OCI-LY7 (cell line): ENCODE measurements at regions not wholly inside any gene's neighbourhood (a gene's known extent, or its start where the extent isn't known, plus 50 kb on each side); places are given as distances from the start of the nearest gene placed in this dataset.

ENCODE experiments used
- BruUV-seq: library from RNA; stranded (reverse); fragments of 400-500 nt; replicated peaks from 2 replicates; lab custom pipeline; 2021; lab: Mats Ljungman, UMichigan
- CTCF ChIA-PET: fragments of 300-600 bp; sonication (Branson Sonifier 250); formaldehyde crosslinking; loops from one replicate; lab custom pipeline; 2022; ENCODE audit warnings: antibody characterized with exemption; ENCODE audit not compliant: unreplicated experiment; lab: Charles Lee
- POLR2A ChIA-PET: fragments of 300-600 bp; sonication (Branson Sonifier 250); formaldehyde crosslinking; loops from one replicate; lab custom pipeline; 2022; ENCODE audit warnings: antibody characterized with exemption; lab: Charles Lee
- DNase-seq: peaks from one replicate; pipeline ENCODE4 v3.0.0-alpha.2; 2015; ENCODE audit warnings: low spot score
- H2AFZ ChIP-seq: fragments of 200-600 bp; sonication (generic), shearing (Covaris generic); 2 replicates; pipeline ENCODE4 v1.6.1; 2014; ENCODE audit warnings: mild to moderate bottlenecking, antibody characterized with exemption, low read length, moderate library complexity
- H3K27ac ChIP-seq: fragments of 200-600 bp; sonication (generic); 2 replicates; pipeline ENCODE4 v1.5.1; 2014; ENCODE audit warnings: mixed run types, low read depth, mild to moderate bottlenecking, moderate library complexity, low read length, inconsistent platforms; ENCODE audit not compliant: poor library complexity, severe bottlenecking
- H3K36me3 ChIP-seq: fragments of 200-600 bp; sonication (generic); 2 replicates; pipeline ENCODE4 v1.6.1; 2014; ENCODE audit warnings: mild to moderate bottlenecking, antibody characterized with exemption, low read length, moderate library complexity, mixed read lengths; ENCODE audit not compliant: insufficient read depth
- H3K4me1 ChIP-seq: fragments of 200-600 bp; sonication (generic); 2 replicates; pipeline ENCODE4 v1.5.1; 2014; ENCODE audit warnings: mild to moderate bottlenecking, low read length; ENCODE audit not compliant: insufficient read depth, poor library complexity, severe bottlenecking
- H3K4me2 ChIP-seq: fragments of 200-600 bp; sonication (generic); 2 replicates; pipeline ENCODE4 v1.6.1; 2014; ENCODE audit warnings: mild to moderate bottlenecking, low read length
- H3K4me3 ChIP-seq: fragments of 200-600 bp; sonication (generic); 2 replicates; pipeline ENCODE4 v1.5.1; 2014; ENCODE audit warnings: mild to moderate bottlenecking, low read depth, low read length; ENCODE audit not compliant: poor library complexity, severe bottlenecking
- H3K79me2 ChIP-seq: fragments of 200-600 bp; sonication (generic); 2 replicates; pipeline ENCODE4 v1.6.1; 2016; ENCODE audit warnings: low read depth, mild to moderate bottlenecking, low read length, moderate library complexity, mixed read lengths; ENCODE audit not compliant: insufficient read depth
- H3K9me2 ChIP-seq: fragments of 200-600 bp; sonication (generic); 2 replicates; pipeline ENCODE4 v1.6.1; 2016; ENCODE audit warnings: mild to moderate bottlenecking, low read length, mixed read lengths; ENCODE audit not compliant: insufficient read depth
- H3K9me3 ChIP-seq: fragments of 200-600 bp; sonication (generic); 2 replicates; pipeline ENCODE4 v1.6.1; 2014; ENCODE audit warnings: mild to moderate bottlenecking, mixed run types, low read length, mixed read lengths
- H4K20me1 ChIP-seq: fragments of 200-600 bp; sonication (generic); 2 replicates; pipeline ENCODE4 v1.6.1; 2014; ENCODE audit warnings: mild to moderate bottlenecking, antibody characterized with exemption, low read length, moderate library complexity, mixed read lengths; ENCODE audit not compliant: insufficient read depth
- CTCF ChIP-seq: fragments of 200-600 bp; sonication (generic); conservative IDR thresholded peaks from 2 replicates; pipeline ENCODE4 v1.5.1; 2014; ENCODE audit warnings: mild to moderate bottlenecking, antibody characterized with exemption, low read length, moderate library complexity, mixed read lengths
- EZH2phosphoT487 ChIP-seq: fragments of 200-600 bp; sonication (generic); IDR thresholded peaks from 2 replicates; pipeline ENCODE4 v1.6.1; 2018; ENCODE audit warnings: low read depth, borderline replicate concordance, mild to moderate bottlenecking, mixed run types, antibody characterized with exemption, low read length, moderate library complexity, mixed read lengths
- intact Hi-C: fragments of 100-400 bp; cut with micrococcal nuclease; formaldehyde crosslinking; loops from one replicate; pipeline ENCODE4 v1.10.0; 2022; ENCODE audit not compliant: unreplicated experiment

- Histone ChIP-seq H3K27ac (no peak overlapping the region), H3K4me1 (no peaks in the 10 kb centered on the region), H2AFZ (no peak overlapping the region), H3K4me2 (no peak overlapping the region), H3K36me3 (no peaks in the 10 kb centered on the region), H3K79me2 (no peaks in the 10 kb centered on the region), H3K9me3 (no peaks in the 10 kb centered on the region), H3K4me3 (no peak overlapping the region), H4K20me1 (no peaks in the 10 kb centered on the region), H3K9me2 (no peaks in the 10 kb centered on the region)
- CTCF ChIA-PET, result no interaction called here
- no peak for TF ChIP-seq CTCF
- TF ChIP-seq EZH2phosphoT487, result no peak
- intact Hi-C loops, result no loop called here
- no TSS peak for BruUV-seq
- no peak for DNase-seq
- POLR2A ChIA-PET, result no interaction called here
These were observed 545.5 kb downstream of the GLUD2 start for GRCh38 chrX:121592884-121593283.

- H3K27ac ChIP-seq, result no peak overlapping the region
- H3K79me2 ChIP-seq, result no peaks in the 10 kb centered on the region
- no peaks in the 10 kb centered on the region for H3K9me2 ChIP-seq
- BruUV-seq, result no TSS peak
- DNase-seq, result no peak
- POLR2A ChIA-PET, result no interaction called here
- no peak overlapping the region for H3K4me2 ChIP-seq
- no peak for TF ChIP-seq EZH2phosphoT487
- no peak for TF ChIP-seq CTCF
- no peaks in the 10 kb centered on the region for H3K4me1 ChIP-seq
- CTCF ChIA-PET, result no interaction called here
- H2AFZ ChIP-seq, result no peak overlapping the region
- intact Hi-C loops, result no loop called here
- H3K36me3 ChIP-seq, result no peaks in the 10 kb centered on the region
- no peak overlapping the region for H3K4me3 ChIP-seq
- no peaks in the 10 kb centered on the region for H4K20me1 ChIP-seq
- H3K9me3 ChIP-seq, result no peaks in the 10 kb centered on the region
These were observed 550.9 kb downstream of the GLUD2 start for GRCh38 chrX:121598356-121598755.

- no peaks in the 10 kb centered on the region for H3K4me1 ChIP-seq
- no peak overlapping the region for H3K27ac ChIP-seq
- H3K4me3 ChIP-seq, result no peak overlapping the region
- no peaks in the 10 kb centered on the region for H3K79me2 ChIP-seq
- no peaks in the 10 kb centered on the region for H3K36me3 ChIP-seq
- no peaks in the 10 kb centered on the region for H3K9me2 ChIP-seq
- DNase-seq, result no peak
- intact Hi-C loops, result no loop called here
- no TSS peak for BruUV-seq
- TF ChIP-seq CTCF, result no peak
- TF ChIP-seq EZH2phosphoT487, result no peak
- H2AFZ ChIP-seq, result no peak overlapping the region
- CTCF ChIA-PET, result no interaction called here
- H4K20me1 ChIP-seq, result no peaks in the 10 kb centered on the region
- no peak overlapping the region for H3K4me2 ChIP-seq
- POLR2A ChIA-PET, result no interaction called here
- no peaks in the 10 kb centered on the region for H3K9me3 ChIP-seq
These were observed 587.7 kb downstream of the GLUD2 start for GRCh38 chrX:121635141-121635540.
